Mesenchymal stem cell (in vitro differentiated cells and primary cell): ENCODE measurements at regions not wholly inside any gene's neighbourhood (a gene's known extent, or its start where the extent isn't known, plus 50 kb on each side); places are given as distances from the start of the nearest gene placed in this dataset.
A peak's percentile ranks its signal among the peaks of the same experiment; 100 is the strongest.

Experiments
- DNase-seq: peaks from one replicate; pipeline ENCODE4 v3.0.0-alpha.2; 2013
- H2AFZ ChIP-seq: one replicate; pipeline ENCODE4 v1.6.1; 2013; ENCODE audit warnings: low read depth, mild to moderate bottlenecking, control low read depth, inconsistent platforms, low read length, moderate library complexity
- H2AK5ac ChIP-seq: 2 replicates; pipeline ENCODE4 v1.6.1; 2013; ENCODE audit warnings: low read length, moderate library complexity, mild to moderate bottlenecking, inconsistent platforms; ENCODE audit not compliant: severe bottlenecking
- H2BK120ac ChIP-seq: one replicate; pipeline ENCODE4 v1.6.1; 2013; ENCODE audit warnings: low read depth, mild to moderate bottlenecking, inconsistent platforms, low read length, moderate library complexity
- H2BK12ac ChIP-seq, 2 experiments: one replicate each; pipeline ENCODE4 v1.6.1; 2013; ENCODE audit warnings: inconsistent platforms in 2 of 2, low read length in 2 of 2, mild to moderate bottlenecking in 2 of 2, moderate library complexity in 2 of 2, control low read depth in 1 of 2
- H2BK15ac ChIP-seq: one replicate; pipeline ENCODE4 v1.6.1; 2013; ENCODE audit warnings: mild to moderate bottlenecking, low read depth, inconsistent platforms; ENCODE audit not compliant: poor library complexity, severe bottlenecking
- H2BK5ac ChIP-seq: 2 replicates; pipeline ENCODE4 v1.6.1; 2013; ENCODE audit warnings: low read depth, mild to moderate bottlenecking, low read length, control low read depth, inconsistent platforms; ENCODE audit not compliant: poor library complexity, severe bottlenecking
- H3K14ac ChIP-seq, 2 experiments: one replicate each; pipeline ENCODE4 v1.6.1; 2013; ENCODE audit warnings: inconsistent platforms in 2 of 2, low read length in 2 of 2, control low read depth in 1 of 2, mild to moderate bottlenecking in 1 of 2, moderate library complexity in 1 of 2
- H3K18ac ChIP-seq, 2 experiments: one replicate each; pipeline ENCODE4 v1.6.1; 2013; ENCODE audit warnings: inconsistent platforms in 2 of 2, low read length in 2 of 2, control low read depth in 1 of 2, low read depth in 1 of 2, mild to moderate bottlenecking in 1 of 2
- H3K23ac ChIP-seq, 2 experiments: one replicate each; pipeline ENCODE4 v1.6.1; 2013; ENCODE audit warnings: inconsistent platforms in 2 of 2, low read length in 2 of 2, mild to moderate bottlenecking in 2 of 2, moderate library complexity in 2 of 2, control low read depth in 1 of 2
- H3K27ac ChIP-seq: 2 replicates; pipeline ENCODE4 v1.5.1; 2013; ENCODE audit warnings: mild to moderate bottlenecking, moderate library complexity, low read length, control low read depth, inconsistent platforms; ENCODE audit not compliant: poor library complexity, severe bottlenecking
- H3K27me3 ChIP-seq, 2 experiments: 2 replicates each; pipeline versions ENCODE4 v1.6.1 to v1.7.0; 2013; ENCODE audit warnings: low read length in 2 of 2, mild to moderate bottlenecking in 2 of 2, moderate library complexity in 2 of 2, control low read depth in 1 of 2, inconsistent platforms in 1 of 2; ENCODE audit not compliant: control insufficient read depth in 1 of 2, insufficient read depth in 1 of 2
- H3K36me3 ChIP-seq, 2 experiments: 2 replicates each; pipeline versions ENCODE4 v1.6.1 to v1.7.0; 2013; ENCODE audit warnings: low read length in 2 of 2, control low read depth in 1 of 2, inconsistent platforms in 1 of 2, low read depth in 1 of 2, mild to moderate bottlenecking in 1 of 2; ENCODE audit not compliant: insufficient read depth in 2 of 2, control insufficient read depth in 1 of 2
- H3K4ac ChIP-seq, 2 experiments: one replicate each; pipeline ENCODE4 v1.6.1; 2013; ENCODE audit warnings: inconsistent platforms in 2 of 2, low read length in 2 of 2, mild to moderate bottlenecking in 2 of 2, moderate library complexity in 2 of 2, control low read depth in 1 of 2, low read depth in 1 of 2
- H3K4me1 ChIP-seq: 2 replicates; pipeline ENCODE4 v1.6.1; 2013; ENCODE audit warnings: low read depth, low read length, control low read depth; ENCODE audit not compliant: control insufficient read depth, insufficient read depth
- H3K4me2 ChIP-seq: 2 replicates; pipeline ENCODE4 v1.6.1; 2013; ENCODE audit warnings: low read length, mild to moderate bottlenecking, inconsistent platforms; ENCODE audit not compliant: poor library complexity, severe bottlenecking
- H3K4me3 ChIP-seq, 2 experiments: 2 replicates each; pipeline versions ENCODE4 v1.5.1 to v1.7.0; 2013; ENCODE audit warnings: low read length in 2 of 2, mild to moderate bottlenecking in 2 of 2, control low read depth in 1 of 2, low read depth in 1 of 2; ENCODE audit not compliant: insufficient read depth in 1 of 2
- H3K79me1 ChIP-seq: replicated peaks from 2 replicates; pipeline ENCODE4 v1.6.1; 2013; ENCODE audit warnings: mild to moderate bottlenecking, control low read depth, low read length, inconsistent platforms; ENCODE audit not compliant: poor library complexity, severe bottlenecking
- H3K9ac ChIP-seq: 2 replicates; pipeline ENCODE4 v1.7.0; 2013; ENCODE audit warnings: mild to moderate bottlenecking, low read length, moderate library complexity
- H3K9me3 ChIP-seq: 2 replicates; pipeline ENCODE4 v1.7.0; 2013; ENCODE audit warnings: mild to moderate bottlenecking, low read length; ENCODE audit not compliant: control insufficient read depth
- H4K8ac ChIP-seq: one replicate; pipeline ENCODE4 v1.6.1; 2013; ENCODE audit warnings: inconsistent platforms, mild to moderate bottlenecking, low read length, moderate library complexity
- H4K91ac ChIP-seq: one replicate; pipeline ENCODE4 v1.6.1; 2013; ENCODE audit warnings: mild to moderate bottlenecking, low read length, inconsistent platforms
- WGBS: methylation state at CpG from one replicate; pipeline ENCODE4 v1.1.7; 2013; ENCODE audit warnings: mixed read lengths; 5-methylcytosine and 5-hydroxymethylcytosine counted together

GRCh38 chr12:58656254-58657009, 263.9 kb downstream of the LRIG3 start:
- no peaks in the 10 kb centered on the region for H3K79me1 ChIP-seq
- no peak overlapping the region for H3K4ac ChIP-seq
- H2BK15ac ChIP-seq, result no peak overlapping the region
- no peak overlapping the region for H4K8ac ChIP-seq
- H4K91ac ChIP-seq, result no peak overlapping the region
- no peaks in the 10 kb centered on the region for H3K27me3 ChIP-seq
- H3K4me2 ChIP-seq, result no peak overlapping the region
- no peak overlapping the region for H3K23ac ChIP-seq
- no peaks in the 10 kb centered on the region for H3K9me3 ChIP-seq
- no peak overlapping the region for H3K14ac ChIP-seq
- no peak for DNase-seq
- H3K4me1 ChIP-seq, result no peaks in the 10 kb centered on the region
- peak overlapping the region in 1 of 2 experiments; percentile 6 for H3K18ac ChIP-seq
- H2AK5ac ChIP-seq, result no peak overlapping the region
- 100% methylated on average over 2 of the region's 3 CpGs for WGBS
- no peak overlapping the region for H2AFZ ChIP-seq
- no peak overlapping the region for H3K27ac ChIP-seq
- no peak overlapping the region for H2BK12ac ChIP-seq
- no peaks in the 10 kb centered on the region for H3K36me3 ChIP-seq
- H3K4me3 ChIP-seq, result no peak overlapping the region
- no peak overlapping the region for H2BK120ac ChIP-seq
- no peak overlapping the region for H3K9ac ChIP-seq
- no peak overlapping the region for H2BK5ac ChIP-seq

- H2BK12ac ChIP-seq, result no peak overlapping the region
- H3K4me1 ChIP-seq, result no peaks in the 10 kb centered on the region
- H2AFZ ChIP-seq, result no peak overlapping the region
- H3K4ac ChIP-seq, result no peak overlapping the region
- H3K27me3 ChIP-seq, result no peaks in the 10 kb centered on the region
- H2BK120ac ChIP-seq, result no peak overlapping the region
- no peak for DNase-seq
- H4K8ac ChIP-seq, result no peak overlapping the region
- no peaks in the 10 kb centered on the region for H3K36me3 ChIP-seq
- H3K27ac ChIP-seq, result no peak overlapping the region
- H3K9ac ChIP-seq, result no peak overlapping the region
- H3K79me1 ChIP-seq, result no peaks in the 10 kb centered on the region
- no peaks in the 10 kb centered on the region for H3K9me3 ChIP-seq
- no peak overlapping the region for H3K14ac ChIP-seq
- no peak overlapping the region for H4K91ac ChIP-seq
- no peak overlapping the region for H3K23ac ChIP-seq
- no peak overlapping the region for H3K4me2 ChIP-seq
- no peak overlapping the region for H3K4me3 ChIP-seq
- WGBS, result 64% methylated on average over 1 of the region's 1 CpG
- no peak overlapping the region for H2BK15ac ChIP-seq
- no peak overlapping the region for H3K18ac ChIP-seq
- no peak overlapping the region for H2BK5ac ChIP-seq
- H2AK5ac ChIP-seq, result no peak overlapping the region
Observed at GRCh38 chr12:58657190-58657589, 263.1 kb downstream of the LRIG3 start.

- 96% methylated on average over 2 of the region's 2 CpGs for WGBS
- Histone ChIP-seq H3K27ac (no peak overlapping the region), H3K4me3 (no peak overlapping the region), H4K91ac (no peak overlapping the region), H3K14ac (no peak overlapping the region), H2BK120ac (no peak overlapping the region), H3K18ac (no peak overlapping the region), H2AFZ (no peak overlapping the region), H2AK5ac (no peak overlapping the region), H3K4me2 (no peak overlapping the region), H3K4ac (no peak overlapping the region), H3K27me3 (no peaks in the 10 kb centered on the region), H2BK15ac (no peak overlapping the region), H2BK12ac (no peak overlapping the region), H3K9ac (no peak overlapping the region), H3K36me3 (no peaks in the 10 kb centered on the region), H3K4me1 (peaks cover 2% of the 10 kb centered on the region), H3K79me1 (no peaks in the 10 kb centered on the region), H3K23ac (no peak overlapping the region), H3K9me3 (no peaks in the 10 kb centered on the region), H4K8ac (no peak overlapping the region), H2BK5ac (no peak overlapping the region)
- no peak for DNase-seq
Observed at GRCh38 chr12:58665375-58665774, 254.9 kb downstream of the LRIG3 start.

- H4K91ac ChIP-seq, result no peak overlapping the region
- H3K9ac ChIP-seq, result no peak overlapping the region
- peak overlapping the region in 1 of 2 experiments; percentile 41 for H3K14ac ChIP-seq
- H3K18ac ChIP-seq, result peak overlapping the region; percentile 28 to 34
- peak overlapping the region; percentile 79 for H2BK5ac ChIP-seq
- H2AK5ac ChIP-seq, result peak overlapping the region; percentile 24
- no peaks in the 10 kb centered on the region for H3K79me1 ChIP-seq
- H3K36me3 ChIP-seq, result no peaks in the 10 kb centered on the region
- no peaks in the 10 kb centered on the region for H3K27me3 ChIP-seq
- no peak overlapping the region for H3K4me3 ChIP-seq
- H3K4ac ChIP-seq, result no peak overlapping the region
- peaks cover 2% of the 10 kb centered on the region for H3K4me1 ChIP-seq
- no peak overlapping the region for H2BK120ac ChIP-seq
- H3K27ac ChIP-seq, result peak overlapping the region; percentile 97
- no peak overlapping the region for H2BK15ac ChIP-seq
- H2AFZ ChIP-seq, result no peak overlapping the region
- WGBS, result 90% methylated on average over 3 of the region's 3 CpGs
- peak overlapping the region; percentile 80 for H4K8ac ChIP-seq
- H3K4me2 ChIP-seq, result no peak overlapping the region
- peak overlapping the region in 1 of 2 experiments; percentile 3 for H2BK12ac ChIP-seq
- no peaks in the 10 kb centered on the region for H3K9me3 ChIP-seq
- no peak overlapping the region for H3K23ac ChIP-seq
- DNase-seq, result no peak
Observed at GRCh38 chr12:58668233-58668632, 252.1 kb downstream of the LRIG3 start.
